ENCODE measurements at regions not wholly inside any gene's neighbourhood (a gene's known extent, or its start where the extent isn't known, plus 50 kb on each side); places are given as distances from the start of the nearest gene placed in this dataset.
"Not testable (repeated sequence)": the region's sequence is repeated elsewhere in the genome, so short reads cannot be mapped to it uniquely, and the experiment has no call there.

- Mint-ChIP-seq H3K4me1 (no peaks in the 10 kb centered on the region), H3K36me3 (peaks cover 4% of the 10 kb centered on the region), H3K27ac (no peak overlapping the region), H3K9me3 (peaks cover 9% of the 10 kb centered on the region), H3K4me3 (no peak overlapping the region), H3K27me3 (no peaks in the 10 kb centered on the region)
- ATAC-seq, result no peak
Measured at GRCh38 chr12:97061171-97061570, 154.1 kb downstream of the NEDD1 start.

DNA sequence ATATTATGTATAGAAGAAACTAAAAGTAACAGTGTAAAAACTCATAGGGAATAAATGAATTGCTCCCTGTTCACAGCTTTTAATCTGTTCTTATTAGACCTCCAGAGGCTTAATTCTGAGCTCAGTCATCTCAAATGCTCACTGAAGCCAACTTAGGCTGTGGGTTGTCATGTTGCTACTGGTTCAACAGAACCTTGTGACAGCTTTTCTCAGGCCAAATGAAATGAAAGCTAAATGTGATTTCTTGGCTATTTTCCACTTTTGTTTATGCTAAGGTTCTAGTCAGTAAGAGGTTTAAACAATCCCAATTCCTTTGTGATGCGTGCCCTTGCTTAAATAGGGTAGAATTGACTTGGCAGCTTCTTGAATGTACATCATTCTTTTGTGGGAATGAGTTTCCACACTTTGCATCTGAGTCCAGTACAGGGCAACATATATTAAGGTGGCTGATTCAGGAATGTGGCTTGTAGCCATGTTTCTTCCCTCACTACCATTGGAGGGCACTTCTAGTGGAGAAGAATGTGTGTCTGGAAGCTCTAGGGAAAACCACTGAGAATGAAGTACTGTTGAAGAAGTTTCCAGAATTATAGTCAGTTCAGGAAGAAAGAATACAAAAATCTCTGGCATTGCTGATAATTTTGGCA, 156.4 kb downstream of the NEDD1 start:
- H3K4me3 Mint-ChIP-seq, result no peak overlapping the region
- no peaks in the 10 kb centered on the region for H3K9me3 Mint-ChIP-seq
- no peaks in the 10 kb centered on the region for H3K36me3 Mint-ChIP-seq
- no peak overlapping the region for H3K27ac Mint-ChIP-seq
- ATAC-seq, result no peak
- no peaks in the 10 kb centered on the region for H3K27me3 Mint-ChIP-seq
- H3K4me1 Mint-ChIP-seq, result no peaks in the 10 kb centered on the region

DNA sequence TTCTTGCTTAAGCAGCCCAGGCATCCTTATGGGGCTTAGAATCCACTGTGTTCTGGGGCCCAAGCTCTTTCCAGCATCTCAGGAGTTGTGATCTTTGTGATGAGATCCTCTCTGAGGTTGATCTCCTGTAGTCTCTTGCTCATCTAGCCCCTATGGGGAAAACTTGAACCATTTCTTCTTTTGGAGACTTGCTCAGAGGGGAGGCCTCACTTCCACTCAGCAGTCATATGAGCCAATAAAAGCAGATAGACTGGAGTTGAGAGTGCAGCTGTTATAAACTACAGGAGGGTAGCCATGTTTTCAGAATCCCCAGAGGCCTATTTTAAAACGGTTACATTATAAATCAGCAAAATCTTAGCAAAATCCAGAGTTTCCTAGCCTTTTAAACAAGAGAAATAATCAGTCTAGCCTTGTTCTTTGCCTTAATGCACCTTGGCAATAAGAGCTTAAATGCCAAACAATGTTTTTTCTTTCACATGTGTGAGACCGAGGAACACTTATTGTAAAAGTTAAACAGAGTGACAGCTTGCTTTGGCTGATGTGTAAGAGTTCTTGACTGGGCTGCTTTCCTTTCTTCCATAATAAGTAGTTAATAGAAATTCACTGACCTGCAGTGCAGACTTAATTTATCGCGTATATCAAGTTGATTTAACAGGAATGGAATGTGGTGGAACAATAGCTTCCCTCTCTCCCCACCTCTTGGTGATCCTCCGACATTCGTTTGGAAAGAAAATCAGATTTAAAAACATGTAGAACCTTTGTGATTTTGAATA, 168.3 kb downstream of the NEDD1 start:
- Mint-ChIP-seq H3K36me3 (no peaks in the 10 kb centered on the region), H3K4me3 (no peak overlapping the region), H3K27me3 (peaks cover 3% of the 10 kb centered on the region), H3K9me3 (no peaks in the 10 kb centered on the region), H3K27ac (no peak overlapping the region), H3K4me1 (no peaks in the 10 kb centered on the region)
- ATAC-seq, result no peak

DNA sequence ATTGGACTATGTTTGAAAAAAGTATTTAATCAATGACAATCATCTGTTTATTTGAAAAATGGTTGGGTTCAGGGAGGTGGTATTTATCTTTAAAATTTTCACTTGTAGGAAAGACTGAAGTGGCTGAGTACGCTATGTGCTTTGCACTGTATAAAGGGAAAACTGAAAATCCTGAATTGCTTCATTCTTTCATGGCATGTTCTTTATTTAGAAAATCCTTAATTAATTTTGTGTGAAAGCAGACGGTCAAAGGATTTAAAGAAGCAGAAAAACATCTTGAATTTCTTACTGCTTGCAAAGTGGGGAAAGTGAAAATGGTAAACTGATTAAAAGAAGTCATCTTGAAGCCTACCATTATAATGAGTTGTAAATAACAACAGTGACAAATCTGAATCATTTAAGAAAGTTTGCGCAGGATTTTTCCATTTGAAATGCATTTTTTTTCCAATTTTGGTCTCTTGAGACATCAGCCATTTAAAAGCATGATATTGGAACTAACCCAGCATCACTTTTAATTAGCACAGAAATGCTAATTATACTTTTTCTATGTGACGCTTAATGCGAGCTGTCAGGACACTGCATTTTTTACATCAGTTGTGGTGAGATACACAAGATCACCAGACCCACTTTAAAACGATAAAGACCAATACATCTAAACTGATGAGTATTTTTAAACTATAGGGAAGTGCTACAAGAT, 169.0 kb downstream of the NEDD1 start:
- no peak for ATAC-seq
- Mint-ChIP-seq H3K4me1 (no peaks in the 10 kb centered on the region), H3K27ac (no peak overlapping the region), H3K9me3 (no peaks in the 10 kb centered on the region), H3K27me3 (peaks cover 8% of the 10 kb centered on the region), H3K36me3 (no peaks in the 10 kb centered on the region), H3K4me3 (no peak overlapping the region)

- H3K4me3 Mint-ChIP-seq, H3K27ac Mint-ChIP-seq, H3K9me3 Mint-ChIP-seq, H3K36me3 Mint-ChIP-seq, H3K4me1 Mint-ChIP-seq, H3K27me3 Mint-ChIP-seq, ATAC-seq: not testable (repeated sequence)
Measured at GRCh38 chr12:97076912-97077311, 169.9 kb downstream of the NEDD1 start.

DNA sequence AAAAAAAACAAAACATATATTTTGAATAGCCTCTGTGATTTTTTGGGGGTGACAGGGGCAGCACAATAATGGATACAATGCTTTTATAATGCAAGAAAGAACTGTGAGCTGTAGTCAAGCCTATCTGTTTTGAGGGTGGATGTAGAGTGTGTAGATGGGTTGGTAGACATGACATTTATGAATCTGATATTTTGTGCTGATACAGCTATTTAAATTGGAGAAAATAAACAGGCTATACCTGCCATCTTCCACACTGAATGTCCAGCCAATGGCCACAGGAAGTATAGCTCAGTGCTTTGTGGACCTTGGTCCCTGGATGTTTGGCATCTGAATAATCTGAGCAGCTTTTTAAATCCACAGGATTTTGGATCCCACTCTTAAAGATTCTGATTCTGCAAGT, 175.0 kb downstream of the NEDD1 start:
- Mint-ChIP-seq H3K27me3 (peaks cover 8% of the 10 kb centered on the region), H3K36me3 (no peaks in the 10 kb centered on the region), H3K9me3 (no peaks in the 10 kb centered on the region), H3K4me1 (no peaks in the 10 kb centered on the region), H3K4me3 (no peak overlapping the region), H3K27ac (no peak overlapping the region)
- ATAC-seq, result no peak

- Mint-ChIP-seq H3K4me1 (peaks cover 5% of the 10 kb centered on the region), H3K4me3 (no peak overlapping the region), H3K9me3 (no peaks in the 10 kb centered on the region), H3K27ac (no peak overlapping the region), H3K36me3 (no peaks in the 10 kb centered on the region), H3K27me3 (no peaks in the 10 kb centered on the region)
- ATAC-seq, result no peak
Measured at GRCh38 chr12:97093187-97093683, 186.2 kb downstream of the NEDD1 start.

DNA sequence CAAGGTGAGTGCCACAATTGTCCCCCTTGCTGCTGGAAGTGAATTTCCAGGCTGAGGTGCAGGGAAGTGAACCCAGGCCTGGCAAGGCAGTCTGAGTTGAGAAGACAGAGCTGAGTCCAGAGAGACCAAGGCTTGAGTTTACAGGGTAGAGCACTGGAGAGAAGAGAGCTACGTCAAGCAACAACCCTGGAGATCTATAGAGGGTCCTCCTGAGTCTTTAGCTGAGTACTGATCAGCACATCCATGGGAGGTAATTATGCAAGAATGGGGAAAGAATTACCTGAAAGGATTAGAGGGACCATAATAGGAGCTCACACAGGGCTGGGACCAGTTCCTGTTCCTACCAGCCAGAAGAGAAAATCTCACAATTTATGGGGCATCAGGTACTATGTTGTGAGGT, 190.7 kb downstream of the NEDD1 start:
- peaks cover 5% of the 10 kb centered on the region for H3K9me3 Mint-ChIP-seq
- no peak overlapping the region for H3K4me3 Mint-ChIP-seq
- no peak for ATAC-seq
- H3K27me3 Mint-ChIP-seq, result no peaks in the 10 kb centered on the region
- H3K36me3 Mint-ChIP-seq, result no peaks in the 10 kb centered on the region
- no peak overlapping the region for H3K27ac Mint-ChIP-seq
- H3K4me1 Mint-ChIP-seq, result no peaks in the 10 kb centered on the region

DNA sequence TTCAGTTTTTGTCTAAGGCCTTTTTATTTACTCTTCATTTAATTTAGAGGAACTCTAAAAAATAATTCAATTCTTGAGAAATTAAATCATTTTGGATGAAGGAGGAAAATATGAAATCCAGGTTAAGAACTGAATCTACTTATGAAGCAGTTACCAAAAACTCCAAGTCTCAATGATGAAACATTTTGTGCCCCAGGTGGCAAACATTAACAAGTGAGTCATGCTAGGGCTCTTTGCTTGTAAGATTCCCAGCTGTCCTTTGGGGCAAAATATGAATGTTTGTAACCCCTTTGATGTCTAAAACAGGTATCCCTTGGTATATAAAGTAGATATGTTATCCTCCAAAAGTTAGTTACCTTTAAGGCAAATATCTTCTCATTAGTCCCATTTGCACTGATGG, 202.4 kb downstream of the NEDD1 start:
- no peak for ATAC-seq
- Mint-ChIP-seq H3K4me1 (no peaks in the 10 kb centered on the region), H3K27ac (no peak overlapping the region), H3K27me3 (peaks cover 22% of the 10 kb centered on the region), H3K4me3 (no peak overlapping the region), H3K36me3 (no peaks in the 10 kb centered on the region), H3K9me3 (peaks cover 21% of the 10 kb centered on the region)

- H3K4me3 Mint-ChIP-seq, result no peak overlapping the region
- no peak overlapping the region for H3K27ac Mint-ChIP-seq
- no peak for ATAC-seq
- H3K4me1 Mint-ChIP-seq, result no peaks in the 10 kb centered on the region
- H3K27me3 Mint-ChIP-seq, result peaks cover 17% of the 10 kb centered on the region
- no peaks in the 10 kb centered on the region for H3K36me3 Mint-ChIP-seq
- peaks cover 6% of the 10 kb centered on the region for H3K9me3 Mint-ChIP-seq
Measured at GRCh38 chr12:97112136-97112535, 205.1 kb downstream of the NEDD1 start.

- Mint-ChIP-seq H3K36me3 (no peaks in the 10 kb centered on the region), H3K27me3 (no peaks in the 10 kb centered on the region), H3K4me1 (no peaks in the 10 kb centered on the region), H3K27ac (no peak overlapping the region), H3K9me3 (peaks cover 3% of the 10 kb centered on the region), H3K4me3 (no peak overlapping the region)
- ATAC-seq, result no peak
Measured at GRCh38 chr12:97118796-97119375, 211.8 kb downstream of the NEDD1 start.

DNA sequence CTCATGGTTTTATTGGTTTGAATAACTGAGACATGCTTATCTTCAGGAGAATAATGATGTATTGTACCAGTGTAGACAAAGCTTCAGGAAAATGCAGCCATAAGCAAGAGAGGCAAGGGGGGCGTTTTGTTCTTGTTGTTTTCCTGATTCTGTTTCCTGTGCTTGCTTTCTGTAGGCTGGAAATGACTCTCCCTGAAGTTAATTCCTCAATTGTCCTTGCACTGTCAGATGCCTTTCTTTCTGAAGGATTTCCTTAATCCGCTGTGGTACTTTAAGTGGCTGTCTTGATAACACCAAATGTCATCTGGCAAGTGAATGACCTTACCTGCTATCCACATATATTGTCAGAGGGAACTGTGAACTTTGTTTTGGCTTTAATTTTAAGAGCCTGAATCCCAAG, 220.0 kb downstream of the NEDD1 start:
- Mint-ChIP-seq H3K36me3 (no peaks in the 10 kb centered on the region), H3K4me3 (no peak overlapping the region), H3K4me1 (no peaks in the 10 kb centered on the region), H3K27me3 (no peaks in the 10 kb centered on the region), H3K27ac (no peak overlapping the region), H3K9me3 (no peaks in the 10 kb centered on the region)
- no peak for ATAC-seq

GRCh38 chr12:97131220-97131981, 224.3 kb downstream of the NEDD1 start:
- H3K9me3 Mint-ChIP-seq, result no peaks in the 10 kb centered on the region
- no peaks in the 10 kb centered on the region for H3K36me3 Mint-ChIP-seq
- H3K4me1 Mint-ChIP-seq, result no peaks in the 10 kb centered on the region
- H3K27ac Mint-ChIP-seq, result no peak overlapping the region
- H3K4me3 Mint-ChIP-seq, result no peak overlapping the region
- H3K27me3 Mint-ChIP-seq, result peaks cover 9% of the 10 kb centered on the region
- no peak for ATAC-seq

- Mint-ChIP-seq H3K27ac (no peak overlapping the region), H3K9me3 (no peaks in the 10 kb centered on the region), H3K27me3 (peaks cover 9% of the 10 kb centered on the region), H3K4me3 (no peak overlapping the region), H3K36me3 (no peaks in the 10 kb centered on the region), H3K4me1 (no peaks in the 10 kb centered on the region)
- no peak for ATAC-seq
Measured at GRCh38 chr12:97132270-97132669, 225.2 kb downstream of the NEDD1 start.

GRCh38 chr12:97134495-97134894, 227.4 kb downstream of the NEDD1 start:
- no peak for ATAC-seq
- no peaks in the 10 kb centered on the region for H3K4me1 Mint-ChIP-seq
- H3K36me3 Mint-ChIP-seq, result no peaks in the 10 kb centered on the region
- H3K27me3 Mint-ChIP-seq, result peaks cover 9% of the 10 kb centered on the region
- H3K4me3 Mint-ChIP-seq, result no peak overlapping the region
- H3K9me3 Mint-ChIP-seq, result no peaks in the 10 kb centered on the region
- H3K27ac Mint-ChIP-seq, result no peak overlapping the region
